Muscle of leg (tissue), 3 donors: ENCODE measurements at regions not wholly inside any gene's neighbourhood (a gene's known extent, or its start where the extent isn't known, plus 50 kb on each side); places are given as distances from the start of the nearest gene placed in this dataset.

Source experiments
- DNase-seq: peaks from one replicate; pipeline ENCODE4 v3.0.0; 2013
- H3K27ac ChIP-seq: one replicate; pipeline ENCODE4 v1.5.1; 2013; ENCODE audit warnings: mild to moderate bottlenecking, low read length, control low read depth
- H3K27me3 ChIP-seq: one replicate; pipeline ENCODE4 v1.6.1; 2013; ENCODE audit warnings: low read length; ENCODE audit not compliant: control insufficient read depth, insufficient read depth
- H3K36me3 ChIP-seq: one replicate; pipeline ENCODE4 v1.6.1; 2013; ENCODE audit warnings: low read length; ENCODE audit not compliant: control insufficient read depth, insufficient read depth
- H3K4me1 ChIP-seq: one replicate; pipeline ENCODE4 v1.6.1; 2013; ENCODE audit warnings: low read length; ENCODE audit not compliant: control insufficient read depth, insufficient read depth
- H3K4me3 ChIP-seq: one replicate; pipeline ENCODE4 v1.5.1; 2013; ENCODE audit warnings: low read length, control low read depth
- H3K9me3 ChIP-seq: replicated peaks from 2 replicates; pipeline ENCODE4 v1.6.1; 2013; ENCODE audit warnings: low read depth, low read length; ENCODE audit not compliant: control insufficient read depth
- WGBS: methylation state at CpG from one replicate; pipeline ENCODE4 v1.1.5; 2013; ENCODE audit warnings: missing lambda C conversion rate; ENCODE audit not compliant: insufficient coverage; 5-methylcytosine and 5-hydroxymethylcytosine counted together

DNA sequence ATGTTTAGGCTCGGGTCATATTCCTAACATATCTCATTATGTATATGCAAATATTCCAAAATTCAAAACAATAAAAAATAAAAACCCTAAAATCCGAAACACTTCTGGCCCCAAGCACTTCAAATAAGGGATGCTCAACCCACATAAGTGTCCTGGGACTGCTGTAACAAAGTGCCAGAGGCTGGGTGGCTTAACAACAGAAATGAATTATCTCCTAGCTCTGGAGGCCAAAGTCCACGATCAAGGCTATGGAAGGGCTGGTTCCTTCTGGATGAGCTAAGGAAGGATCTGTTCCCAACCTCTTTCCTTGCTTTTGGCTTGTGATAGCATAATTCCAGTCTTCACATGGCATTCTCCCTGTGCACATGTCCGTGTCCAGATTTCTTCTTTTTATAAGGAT lies 181.6 kb upstream of the NFE2L3 start:
- no peak overlapping the region for H3K4me3 ChIP-seq
- H3K27me3 ChIP-seq, result peaks cover 2% of the 10 kb centered on the region
- DNase-seq, result no peak
- peaks cover 28% of the 10 kb centered on the region for H3K4me1 ChIP-seq
- H3K27ac ChIP-seq, result no peak overlapping the region
- no peaks in the 10 kb centered on the region for H3K36me3 ChIP-seq
- H3K9me3 ChIP-seq, result no peaks in the 10 kb centered on the region
- WGBS, result no CpG with 5 or more reads among the region's 4 CpGs

GRCh38 chr7:25970911-25971310 lies 181.1 kb upstream of the NFE2L3 start:
- H3K27ac ChIP-seq, result no peak overlapping the region
- H3K4me3 ChIP-seq, result no peak overlapping the region
- WGBS, result no CpG with 5 or more reads among the region's 5 CpGs
- H3K36me3 ChIP-seq, result no peaks in the 10 kb centered on the region
- no peaks in the 10 kb centered on the region for H3K9me3 ChIP-seq
- peaks cover 2% of the 10 kb centered on the region for H3K27me3 ChIP-seq
- H3K4me1 ChIP-seq, result peaks cover 27% of the 10 kb centered on the region
- DNase-seq, result peak; percentile 65

DNA sequence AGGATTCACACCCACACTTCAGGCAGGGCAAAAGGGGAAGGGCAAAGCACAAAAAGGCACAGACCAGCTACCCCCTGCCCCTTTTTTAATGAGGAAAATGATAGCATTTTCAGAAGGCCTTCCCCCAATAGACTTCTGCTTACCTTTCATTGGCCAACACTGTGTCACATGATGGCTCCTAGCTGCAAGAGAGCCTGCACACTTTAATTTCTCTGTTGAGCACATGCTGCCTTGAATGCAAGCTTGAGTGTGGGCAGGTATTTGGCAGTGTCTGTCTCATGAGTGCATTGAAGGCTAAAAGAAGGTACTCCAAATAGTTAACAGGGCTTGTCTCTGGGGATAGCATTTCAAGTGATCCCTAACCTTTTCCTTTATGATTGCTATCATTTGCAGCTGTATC lies 175.4 kb upstream of the NFE2L3 start:
- Histone ChIP-seq H3K9me3 (peaks cover 5% of the 10 kb centered on the region), H3K36me3 (no peaks in the 10 kb centered on the region), H3K27me3 (no peaks in the 10 kb centered on the region), H3K27ac (no peak overlapping the region), H3K4me1 (no peaks in the 10 kb centered on the region), H3K4me3 (no peak overlapping the region)
- DNase-seq, result no peak

DNA sequence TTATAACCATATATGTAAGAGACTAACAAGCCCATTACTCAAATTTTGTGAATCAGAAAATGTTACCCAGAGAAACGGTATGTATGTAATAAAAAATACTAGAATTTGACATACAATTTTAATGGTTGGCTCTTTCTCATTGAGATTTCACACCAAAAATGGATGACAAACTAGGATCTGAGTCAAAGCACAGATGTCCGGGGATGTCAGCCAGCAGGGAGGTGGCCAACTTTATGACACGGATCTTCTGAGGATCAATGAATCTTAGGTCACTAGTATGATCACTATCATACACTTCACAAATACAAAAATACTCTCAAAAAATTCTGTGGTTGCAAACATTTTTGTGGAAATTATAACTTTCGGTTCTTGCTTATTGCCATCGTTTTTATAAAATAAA lies 173.5 kb upstream of the NFE2L3 start:
- H3K36me3 ChIP-seq, result no peaks in the 10 kb centered on the region
- no peak overlapping the region for H3K4me3 ChIP-seq
- H3K27ac ChIP-seq, result no peak overlapping the region
- no peaks in the 10 kb centered on the region for H3K27me3 ChIP-seq
- H3K9me3 ChIP-seq, result peaks cover 5% of the 10 kb centered on the region
- H3K4me1 ChIP-seq, result no peaks in the 10 kb centered on the region
- DNase-seq, result peak; percentile 74
- no CpG with 5 or more reads among the region's 5 CpGs for WGBS

- WGBS, result 40% methylated on average over 1 of the region's 2 CpGs
- Histone ChIP-seq H3K36me3 (no peaks in the 10 kb centered on the region), H3K4me1 (no peaks in the 10 kb centered on the region), H3K27ac (no peak overlapping the region), H3K9me3 (peaks cover 5% of the 10 kb centered on the region), H3K4me3 (no peak overlapping the region), H3K27me3 (no peaks in the 10 kb centered on the region)
- DNase-seq, result no peak
Measured at GRCh38 chr7:25979605-25980004, 172.4 kb upstream of the NFE2L3 start.

- WGBS, result no CpG with 5 or more reads among the region's 2 CpGs
- Histone ChIP-seq H3K36me3 (no peaks in the 10 kb centered on the region), H3K4me3 (no peak overlapping the region), H3K4me1 (no peaks in the 10 kb centered on the region), H3K27me3 (no peaks in the 10 kb centered on the region), H3K27ac (no peak overlapping the region), H3K9me3 (no peaks in the 10 kb centered on the region)
- no peak for DNase-seq
Measured at GRCh38 chr7:25982684-25983083, 169.3 kb upstream of the NFE2L3 start.

- Histone ChIP-seq H3K36me3 (no peaks in the 10 kb centered on the region), H3K4me3 (no peak overlapping the region), H3K27me3 (no peaks in the 10 kb centered on the region), H3K9me3 (no peaks in the 10 kb centered on the region), H3K4me1 (peaks cover 3% of the 10 kb centered on the region), H3K27ac (no peak overlapping the region)
- WGBS, result 65% methylated on average over 4 of the region's 4 CpGs
- DNase-seq, result no peak
Measured at GRCh38 chr7:25985196-25985595, 166.8 kb upstream of the NFE2L3 start.

- Histone ChIP-seq H3K4me3 (no peak overlapping the region), H3K36me3 (no peaks in the 10 kb centered on the region), H3K4me1 (peaks cover 3% of the 10 kb centered on the region), H3K9me3 (no peaks in the 10 kb centered on the region), H3K27ac (no peak overlapping the region), H3K27me3 (no peaks in the 10 kb centered on the region)
- WGBS, result no CpG with 5 or more reads among the region's 1 CpG
- DNase-seq, result no peak
Measured at GRCh38 chr7:25988640-25989039, 163.4 kb upstream of the NFE2L3 start.

- Histone ChIP-seq H3K9me3 (no peaks in the 10 kb centered on the region), H3K4me3 (no peak overlapping the region), H3K4me1 (peaks cover 3% of the 10 kb centered on the region), H3K27ac (no peak overlapping the region), H3K27me3 (no peaks in the 10 kb centered on the region), H3K36me3 (no peaks in the 10 kb centered on the region)
- no CpG with 5 or more reads among the region's 6 CpGs for WGBS
- peak; percentile 68 for DNase-seq
Measured at GRCh38 chr7:25989140-25989705, 162.8 kb upstream of the NFE2L3 start.

DNA sequence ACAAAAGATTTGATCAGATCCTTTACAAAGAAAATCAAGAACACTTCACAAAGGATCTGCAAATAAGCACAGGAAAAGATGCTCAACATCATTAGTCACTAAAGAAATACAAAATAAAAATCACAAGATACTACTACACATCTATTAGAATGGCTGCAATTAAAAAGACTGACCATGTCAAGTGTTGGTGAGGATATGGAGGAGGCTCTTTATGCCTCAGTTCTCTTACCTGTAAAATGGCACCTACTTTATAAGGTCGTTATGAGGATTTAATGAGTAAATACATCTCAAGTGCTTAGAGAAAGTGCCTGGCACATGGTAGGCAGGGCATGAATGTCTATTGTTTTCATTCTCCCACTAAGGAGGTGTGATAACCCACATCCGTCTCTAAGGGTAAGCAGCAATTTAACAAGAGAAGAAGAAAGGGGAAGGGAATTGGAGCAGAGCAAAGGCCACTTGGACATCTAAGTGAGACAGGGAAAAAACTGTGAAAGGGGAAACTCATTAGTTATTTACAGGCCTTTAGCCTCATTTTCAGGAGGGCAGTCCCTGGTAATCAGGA lies 157.5 kb upstream of the NFE2L3 start:
- Histone ChIP-seq H3K4me1 (no peaks in the 10 kb centered on the region), H3K9me3 (no peaks in the 10 kb centered on the region), H3K4me3 (no peak overlapping the region), H3K27ac (no peak overlapping the region), H3K27me3 (no peaks in the 10 kb centered on the region), H3K36me3 (no peaks in the 10 kb centered on the region)
- DNase-seq, result no peak
- WGBS, result no CpG with 5 or more reads among the region's 2 CpGs

- no peaks in the 10 kb centered on the region for H3K4me1 ChIP-seq
- H3K9me3 ChIP-seq, result no peaks in the 10 kb centered on the region
- H3K27me3 ChIP-seq, result no peaks in the 10 kb centered on the region
- no CpG with 5 or more reads among the region's 3 CpGs for WGBS
- H3K36me3 ChIP-seq, result no peaks in the 10 kb centered on the region
- H3K4me3 ChIP-seq, result no peak overlapping the region
- DNase-seq, result no peak
- no peak overlapping the region for H3K27ac ChIP-seq
Measured at GRCh38 chr7:25995216-25995615, 156.8 kb upstream of the NFE2L3 start.
